A204.1 (cell line): ENCODE measurements at regions not wholly inside any gene's neighbourhood (a gene's known extent, or its start where the extent isn't known, plus 50 kb on each side); places are given as distances from the start of the nearest gene placed in this dataset.

ENCODE experiments used
- FAIRE-seq: peaks from 2 replicates; lab custom pipeline; 2012; peaks lifted over from hg19 to GRCh38; lab: Jason Lieb, UNC

DNA sequence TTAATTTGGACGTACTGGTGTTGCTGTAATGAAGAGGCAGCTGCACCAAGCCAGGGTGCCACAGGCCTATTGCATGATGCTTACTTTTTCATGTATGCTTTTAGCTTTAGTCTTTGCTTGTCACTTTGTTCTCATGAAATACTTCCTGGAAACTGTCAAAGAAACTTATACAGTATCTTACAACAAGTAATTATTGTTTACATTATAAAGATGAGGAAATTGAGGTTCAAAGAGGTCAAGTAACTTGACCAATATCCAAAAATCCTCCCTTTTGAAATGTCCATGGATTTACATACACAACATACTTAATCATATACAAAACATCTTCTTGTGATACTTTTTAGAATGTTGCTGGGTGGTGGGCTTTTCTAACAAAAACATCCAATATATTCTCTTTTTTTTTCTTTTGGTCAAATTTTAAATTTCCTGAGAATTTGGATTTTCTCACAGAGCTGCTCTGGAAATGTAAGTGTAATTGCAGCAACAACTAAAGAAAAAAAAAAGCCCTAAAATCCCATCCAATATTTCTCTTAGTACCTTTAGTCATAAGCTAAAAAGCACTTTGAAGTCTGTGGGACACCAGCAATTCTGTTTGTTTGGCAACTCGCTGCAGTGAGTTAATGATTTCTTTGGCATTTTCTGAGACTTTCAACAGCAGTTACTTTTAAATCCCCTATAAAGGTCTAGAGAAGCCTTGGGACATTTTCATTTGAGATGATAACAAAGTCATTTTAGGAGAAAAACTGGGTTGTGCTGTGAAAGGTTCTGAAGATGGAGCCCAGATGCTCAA is 500.6 kb upstream of the IGFBP3 start:
- FAIRE-seq: no peak

DNA sequence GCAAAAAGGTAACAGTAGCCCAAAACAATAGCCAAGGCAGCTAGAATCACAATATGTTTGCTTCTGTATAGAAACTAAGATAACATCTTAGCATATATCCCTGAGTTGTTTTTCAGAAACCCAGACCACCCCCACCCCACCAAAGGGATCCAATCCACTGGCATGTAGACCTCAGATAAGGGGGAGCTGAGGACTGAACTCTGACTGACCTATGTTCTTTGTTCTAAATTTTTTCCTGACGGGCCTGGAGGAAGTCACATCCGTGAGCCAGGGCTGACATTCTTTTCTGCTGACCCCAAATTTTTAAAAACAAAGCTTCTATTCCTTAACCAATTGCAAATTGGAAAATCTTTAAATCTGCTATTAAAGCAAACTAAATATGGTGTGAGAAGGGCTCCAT is 493.9 kb upstream of the IGFBP3 start:
- no peak for FAIRE-seq

DNA sequence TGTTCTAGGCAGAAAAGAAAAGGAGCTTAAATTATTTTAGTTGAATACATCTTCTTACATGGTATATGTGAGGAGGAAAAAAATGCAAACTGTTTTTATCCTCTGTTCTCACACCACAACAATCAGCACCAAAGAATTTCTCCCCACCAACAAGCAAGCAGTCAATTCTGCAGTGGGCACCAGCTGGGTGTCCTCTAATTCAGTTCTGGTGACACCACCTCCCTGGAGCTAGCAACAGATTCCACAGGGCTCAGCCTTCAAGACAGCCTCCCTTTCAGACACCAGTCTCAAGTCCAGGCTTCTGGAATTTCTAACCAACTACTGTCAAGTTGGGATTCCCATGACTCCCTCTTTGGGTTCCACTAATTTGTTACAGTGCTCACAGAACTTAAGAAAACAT is 490.2 kb upstream of the IGFBP3 start:
- FAIRE-seq: no peak

DNA sequence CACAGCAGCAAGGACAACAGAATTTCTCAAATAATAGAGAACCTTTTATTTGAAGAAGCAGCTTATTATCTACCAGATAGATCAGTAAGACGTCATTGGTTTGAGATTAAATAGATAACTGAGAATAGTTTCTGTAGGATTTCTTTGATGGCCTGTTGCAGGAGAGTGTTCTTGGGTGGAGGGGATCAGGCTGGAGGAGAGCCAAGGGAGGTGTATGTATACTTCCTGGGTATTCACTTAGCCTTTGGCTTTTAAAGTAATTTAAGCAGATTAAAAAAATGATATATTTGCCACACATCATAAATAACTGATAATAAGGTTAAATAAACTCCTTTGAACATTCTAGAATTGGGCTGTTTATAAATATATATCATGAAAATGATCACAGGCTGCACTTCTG is 486.1 kb upstream of the IGFBP3 start:
- no peak for FAIRE-seq

DNA sequence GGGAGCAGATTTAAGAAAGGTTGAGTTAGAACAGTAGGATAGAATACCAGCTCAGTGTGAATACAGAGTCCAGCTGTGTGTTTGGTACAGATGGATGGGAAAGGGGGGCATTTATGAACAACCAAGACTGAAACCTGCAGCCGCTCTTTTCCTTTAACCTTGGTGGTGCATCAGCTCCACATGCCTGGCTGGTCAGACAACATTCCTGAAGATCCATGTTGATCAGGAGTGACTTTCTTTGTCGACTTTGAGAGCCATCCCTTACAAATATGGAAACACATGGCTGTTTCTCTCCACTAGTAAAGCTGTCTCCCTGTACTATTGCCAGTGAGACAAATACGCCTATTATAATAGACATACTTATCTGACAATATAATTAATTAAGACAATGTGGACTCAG is 476.5 kb upstream of the IGFBP3 start:
- FAIRE-seq: no peak

DNA sequence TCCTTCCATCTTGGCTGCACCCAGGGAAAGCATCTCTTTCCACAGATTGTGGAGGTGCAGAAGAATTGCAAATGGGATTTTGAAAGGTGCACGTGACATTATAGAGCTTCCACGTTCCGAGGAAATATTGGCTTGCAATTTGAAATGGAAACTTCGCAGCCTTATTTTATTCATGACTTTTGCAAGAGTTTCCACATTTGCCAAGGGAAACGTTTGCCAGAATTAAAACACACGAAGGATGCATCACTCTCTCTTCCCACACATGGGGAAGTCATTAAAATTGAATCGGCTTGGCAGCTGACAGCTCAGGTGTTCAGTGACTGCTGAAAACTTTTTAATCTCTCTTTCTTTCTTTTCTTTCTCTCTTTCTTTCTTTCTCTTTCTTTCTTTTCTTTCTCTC is 475.4 kb upstream of the IGFBP3 start:
- no peak for FAIRE-seq

DNA sequence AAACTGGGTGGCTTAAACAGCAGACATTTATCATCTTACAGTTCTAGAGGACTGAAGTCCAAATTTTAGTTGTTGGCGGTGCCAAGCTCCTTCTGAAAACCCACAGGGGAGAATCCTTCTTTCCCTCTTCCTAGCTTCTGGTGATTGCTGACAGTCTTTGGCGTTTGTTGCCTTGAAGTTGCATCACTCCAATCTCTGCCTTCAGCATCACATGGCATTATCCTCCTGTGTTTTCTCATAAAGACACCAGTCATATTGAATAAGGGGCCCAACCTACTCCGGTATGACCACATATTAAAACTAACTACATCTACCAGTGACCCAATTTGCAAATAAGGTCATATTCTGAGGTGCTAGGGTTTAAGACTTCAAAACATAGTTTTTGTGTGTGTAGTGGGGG is 472.1 kb upstream of the IGFBP3 start:
- FAIRE-seq: no peak

DNA sequence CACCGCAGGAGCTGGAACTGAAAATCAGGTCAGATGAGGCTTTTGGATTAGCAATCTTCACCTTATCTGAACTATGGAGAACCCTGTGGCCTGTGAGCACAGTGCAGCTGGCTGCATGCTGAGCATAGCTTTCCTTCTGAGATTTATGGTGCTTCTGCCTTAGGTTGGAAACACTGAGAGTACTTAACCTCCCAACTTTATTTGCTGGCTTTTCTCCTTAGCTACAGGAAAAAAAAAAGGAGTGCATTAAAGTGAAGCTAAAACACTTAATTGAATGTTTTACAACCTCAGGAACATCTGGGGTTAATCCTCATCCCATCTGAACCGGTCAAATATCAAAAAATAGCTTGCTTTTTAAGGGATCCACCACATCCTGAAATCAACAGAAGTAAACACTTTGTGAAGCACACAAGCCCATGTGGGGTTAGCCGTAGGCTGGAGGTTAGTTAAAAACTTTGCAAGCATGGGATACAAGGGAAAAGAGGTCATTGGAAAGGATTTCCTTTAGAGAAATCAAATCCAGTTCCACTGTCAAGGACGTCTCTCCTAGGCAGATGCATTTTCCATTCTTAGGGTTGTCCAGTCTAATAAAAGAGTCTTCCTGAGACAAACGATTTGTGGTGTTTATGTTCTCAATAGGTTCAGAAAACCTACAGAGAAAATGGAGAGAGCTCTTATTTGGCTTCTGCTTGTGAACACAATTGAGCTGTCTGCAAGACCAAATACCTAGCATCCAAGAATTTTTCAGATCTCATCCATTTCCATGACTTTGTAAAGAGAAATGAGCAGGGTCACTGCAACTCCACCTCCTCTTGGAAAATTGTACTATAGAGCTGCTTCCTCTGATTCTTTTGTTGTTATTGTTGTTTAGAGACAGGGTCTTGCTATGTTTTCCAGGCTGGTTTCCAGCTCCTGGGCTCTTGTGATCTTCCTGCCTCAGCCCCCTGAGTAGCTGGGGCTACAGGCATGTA is 470.4 kb upstream of the IGFBP3 start:
- FAIRE-seq: no peak

DNA sequence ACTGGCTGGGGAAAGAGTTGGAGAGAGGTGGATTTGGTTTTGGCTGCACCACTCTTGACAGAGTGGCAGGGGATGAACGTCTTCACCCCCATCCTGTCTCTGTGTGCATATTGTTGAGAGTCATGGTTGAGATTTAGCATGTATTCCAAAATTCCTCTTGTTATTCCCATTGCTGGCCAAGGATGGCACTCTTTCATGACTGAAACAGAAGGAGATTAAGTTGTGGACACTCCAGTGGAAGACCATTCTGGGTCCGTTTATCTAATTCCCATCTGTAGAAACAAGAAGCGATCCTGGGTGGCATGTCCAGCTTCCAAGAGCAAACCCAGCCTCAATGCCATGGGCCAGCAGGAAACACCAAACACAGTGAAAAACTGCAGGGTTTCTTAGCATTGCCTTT is 469.0 kb upstream of the IGFBP3 start:
- no peak for FAIRE-seq

DNA sequence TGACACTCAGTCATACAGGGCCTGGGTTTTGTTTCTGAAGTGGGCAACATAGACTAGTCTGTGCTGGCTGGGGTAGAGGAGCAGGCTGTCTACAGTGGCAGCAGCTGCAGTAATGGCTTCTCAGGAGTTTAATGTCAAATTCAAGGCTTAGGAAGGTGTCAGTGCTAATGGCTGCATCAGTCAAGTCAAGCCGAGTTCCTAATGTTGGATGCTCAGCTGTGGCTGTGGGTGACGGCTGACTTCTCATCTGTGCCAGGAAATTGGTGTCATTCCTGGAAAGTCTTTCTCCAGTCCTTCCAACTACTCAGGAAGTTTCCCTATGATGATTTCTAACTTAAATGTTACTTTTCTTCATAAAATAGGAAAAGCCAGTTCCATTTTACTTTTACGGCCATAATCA is 468.1 kb upstream of the IGFBP3 start:
- FAIRE-seq: no peak

DNA sequence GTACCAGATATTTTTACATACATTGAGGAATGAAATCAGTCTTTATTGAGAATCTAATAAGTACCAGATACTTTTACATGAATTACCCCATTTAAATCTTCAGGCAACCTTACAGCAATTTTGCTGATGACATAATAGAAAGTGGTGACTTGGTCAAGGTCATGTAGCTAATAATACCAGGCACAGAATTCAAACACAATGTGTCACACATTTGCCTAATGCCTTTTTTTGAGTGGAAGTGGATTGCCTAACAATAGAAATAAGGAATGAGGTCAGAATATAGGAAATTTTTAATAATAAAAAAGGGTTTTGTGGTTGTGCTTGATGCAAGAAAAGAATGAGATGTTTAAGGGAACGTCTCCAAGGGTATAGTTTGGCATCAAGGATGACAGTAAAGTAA is 466.6 kb upstream of the IGFBP3 start:
- FAIRE-seq: no peak

DNA sequence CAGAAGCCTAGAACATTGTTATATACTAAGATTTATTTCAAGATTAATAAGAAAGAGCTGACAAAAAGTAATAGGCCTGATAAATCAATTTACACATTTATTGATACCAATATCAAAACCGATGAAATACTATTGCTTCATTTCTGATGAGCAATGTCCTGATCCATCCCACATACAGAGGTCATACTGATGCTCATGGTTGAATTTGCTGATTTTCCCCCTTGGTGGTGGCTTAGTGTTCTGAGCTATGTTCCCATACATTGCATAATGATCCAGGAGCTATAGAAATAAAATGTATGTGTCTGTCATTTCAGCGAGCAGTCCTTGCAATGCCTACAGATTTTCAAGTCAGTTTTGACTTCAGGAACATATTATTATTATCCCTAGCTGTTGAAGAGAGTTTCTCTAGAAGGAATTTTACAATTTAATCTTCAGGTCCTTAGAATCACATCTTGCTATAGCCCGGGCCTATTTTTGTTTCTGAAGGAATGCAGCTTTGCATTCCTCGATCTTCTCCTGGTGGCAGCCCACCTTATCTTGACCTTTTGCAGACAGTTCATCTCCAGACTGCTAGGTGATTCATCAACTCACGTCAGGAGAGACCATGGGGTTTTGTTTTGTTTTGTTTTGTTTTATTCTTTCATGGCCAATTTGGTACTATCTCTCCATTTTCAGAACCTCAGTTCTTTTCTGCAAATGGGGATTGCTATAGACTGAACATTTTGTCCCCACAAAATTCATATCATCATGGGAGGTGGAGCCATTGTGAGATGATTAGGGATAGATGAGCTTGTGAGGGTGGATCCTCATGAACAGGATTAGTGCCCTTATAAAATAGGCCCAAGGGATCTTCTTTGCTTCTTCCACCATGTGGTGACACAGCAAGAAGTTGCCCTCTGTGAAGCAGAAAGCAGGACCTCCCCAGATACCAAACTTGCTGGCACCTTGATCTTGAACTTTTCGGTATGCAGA is 465.6 kb upstream of the IGFBP3 start:
- FAIRE-seq: no peak

DNA sequence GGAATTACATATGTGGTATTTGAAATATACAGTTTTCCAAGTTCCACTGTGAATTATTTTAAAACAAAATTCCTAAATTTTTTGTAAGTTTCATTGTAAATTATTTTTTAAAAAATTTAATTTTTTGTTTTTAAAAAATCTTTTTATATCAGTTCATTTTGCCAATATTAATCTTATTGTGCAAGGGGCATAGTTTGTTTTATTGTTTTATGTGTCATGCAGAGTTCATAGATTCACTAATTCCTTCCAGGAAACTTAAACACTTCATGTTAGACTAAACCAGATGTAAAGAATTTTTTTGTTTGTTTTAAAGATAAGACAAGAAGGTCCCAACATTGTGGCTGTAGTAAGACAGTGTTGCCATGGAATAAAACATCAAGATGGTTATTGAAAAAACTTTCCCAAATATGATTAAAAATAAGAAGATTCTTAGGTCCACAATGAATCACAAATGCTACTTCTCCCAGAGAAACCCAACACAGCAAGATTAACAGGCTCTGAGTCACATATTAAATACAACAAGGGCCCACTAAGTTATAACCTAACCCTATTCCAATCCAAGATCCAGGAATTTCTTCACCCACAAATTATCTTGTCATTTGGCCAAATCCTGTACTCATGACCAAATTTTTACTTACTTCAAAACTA is 464.7 kb upstream of the IGFBP3 start:
- FAIRE-seq: peak; percentile 94

DNA sequence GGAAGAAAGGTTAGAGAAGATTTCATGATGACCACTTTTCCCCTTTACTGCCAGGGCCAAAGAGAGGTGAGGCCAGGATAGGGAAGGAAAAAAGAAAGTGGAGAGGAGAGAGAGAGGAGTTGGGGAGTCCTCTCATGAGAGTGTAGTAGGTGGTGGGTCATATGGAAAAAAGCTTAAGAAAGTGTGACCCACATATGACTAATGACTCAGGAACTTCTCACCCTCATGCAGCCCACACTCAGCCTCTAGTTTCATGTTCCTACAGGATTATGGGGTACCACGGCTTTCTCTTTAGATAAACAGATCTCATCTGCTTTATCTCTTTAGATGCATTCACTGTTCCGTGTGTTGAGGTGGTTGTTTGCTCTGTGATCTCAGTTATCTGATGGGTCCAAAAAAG is 462.5 kb upstream of the IGFBP3 start:
- no peak for FAIRE-seq

DNA sequence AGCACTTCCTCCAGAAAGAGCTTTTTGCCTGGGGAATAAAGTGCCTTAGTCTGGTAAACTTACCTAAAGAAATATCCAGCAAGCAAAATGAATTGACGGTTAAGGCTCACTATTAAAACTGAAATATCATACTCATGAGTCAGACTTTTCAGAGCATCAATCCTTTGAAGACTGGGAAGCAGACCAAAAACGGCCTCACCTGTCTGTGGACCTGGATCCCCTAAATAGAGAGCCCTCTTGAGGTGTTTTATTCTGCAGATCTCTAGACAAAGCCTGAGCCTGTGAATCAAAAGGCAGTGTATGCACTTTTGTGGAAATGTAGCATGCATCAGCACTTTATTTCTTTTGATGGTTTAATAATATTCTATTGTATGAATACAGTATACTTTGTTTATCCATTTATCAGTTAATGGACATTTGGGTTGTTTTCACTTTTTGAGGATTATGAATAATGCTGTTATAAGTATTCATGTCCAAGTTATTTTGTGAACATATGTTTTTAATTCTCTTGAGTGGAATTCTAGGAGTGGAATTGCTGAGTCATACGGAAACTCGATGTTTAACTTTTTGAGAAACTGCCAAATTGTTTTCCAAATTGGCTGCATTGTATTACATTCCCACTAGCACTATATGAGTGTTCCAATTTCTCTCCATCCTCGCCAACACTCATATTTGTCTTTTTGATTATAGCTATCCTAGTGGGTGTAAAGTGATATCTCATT is 449.0 kb upstream of the IGFBP3 start:
- FAIRE-seq: no peak

DNA sequence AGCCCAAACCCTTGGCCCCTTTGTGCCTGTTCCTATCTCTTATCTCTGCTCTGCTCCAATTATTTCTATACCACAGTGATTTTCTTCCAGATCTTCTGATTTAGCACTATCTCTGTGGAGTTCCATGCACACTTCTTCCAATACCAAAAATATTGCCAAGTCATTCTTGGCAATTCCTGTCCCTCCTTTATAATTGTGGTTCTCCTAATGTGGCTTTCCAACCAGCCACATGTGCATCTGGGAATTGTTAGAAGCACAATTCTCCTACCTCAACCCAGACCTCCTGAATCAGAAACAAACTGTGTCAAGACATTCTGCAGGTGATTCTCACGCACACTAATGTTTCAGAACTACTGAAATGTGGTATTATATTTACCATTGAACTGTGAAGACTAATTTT is 447.8 kb upstream of the IGFBP3 start:
- no peak for FAIRE-seq

DNA sequence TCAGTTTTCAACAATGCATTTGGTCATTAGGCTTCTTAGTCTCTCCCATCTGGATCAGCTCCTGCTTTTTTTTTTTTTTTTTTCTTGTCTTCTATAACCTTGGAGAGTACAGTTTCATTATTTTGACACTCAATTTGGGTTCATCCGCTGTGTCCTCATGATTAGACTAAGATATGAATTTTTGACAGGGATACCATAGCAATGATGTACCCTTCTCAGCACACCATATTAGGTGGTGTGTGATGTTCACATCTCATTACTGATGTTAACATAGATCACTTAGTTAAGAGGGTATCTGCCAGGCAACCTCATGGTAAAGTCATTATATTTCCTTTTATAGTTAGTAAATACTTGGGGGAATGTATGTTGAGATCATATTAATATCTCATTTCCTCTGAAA is 445.5 kb upstream of the IGFBP3 start:
- FAIRE-seq: no peak

DNA sequence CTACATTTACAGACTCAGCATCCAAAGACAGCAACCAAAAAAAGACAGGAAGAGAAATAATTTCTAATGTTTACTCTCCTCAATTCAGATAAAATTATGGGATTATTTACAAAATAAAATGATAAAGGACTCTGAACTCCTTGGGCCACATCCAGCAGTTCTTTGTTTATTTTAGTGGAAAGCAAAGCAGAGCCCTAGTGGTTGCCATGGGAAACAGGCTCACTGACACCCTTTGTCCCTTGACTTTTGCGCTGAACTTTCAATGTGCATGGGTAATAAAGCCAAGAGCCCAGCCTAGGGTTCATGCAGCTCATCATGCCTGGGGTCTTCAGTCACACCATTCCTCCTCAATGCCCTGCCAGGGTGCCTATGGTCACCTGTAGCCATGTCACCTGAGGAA is 442.6 kb upstream of the IGFBP3 start:
- no peak for FAIRE-seq

DNA sequence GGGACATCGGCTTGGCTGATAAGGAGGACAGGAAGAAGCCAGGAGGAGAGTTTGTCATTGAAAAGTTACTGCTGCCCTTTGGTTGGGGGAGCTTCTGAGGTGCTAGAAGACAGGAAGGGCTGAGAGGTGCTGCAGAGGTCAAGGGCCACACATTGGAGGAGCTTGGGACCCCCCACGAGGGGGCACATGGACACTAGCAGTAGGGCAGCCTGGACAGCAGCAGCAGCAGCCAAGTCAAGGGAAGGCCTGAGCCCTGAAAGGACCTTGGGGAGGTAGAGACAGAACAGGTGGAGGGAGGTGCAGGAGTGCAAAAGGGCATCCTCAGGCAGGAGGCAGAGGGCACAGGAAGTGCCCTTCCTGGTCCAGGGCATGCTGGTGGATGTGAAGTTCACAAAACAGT is 439.7 kb upstream of the IGFBP3 start:
- no peak for FAIRE-seq

DNA sequence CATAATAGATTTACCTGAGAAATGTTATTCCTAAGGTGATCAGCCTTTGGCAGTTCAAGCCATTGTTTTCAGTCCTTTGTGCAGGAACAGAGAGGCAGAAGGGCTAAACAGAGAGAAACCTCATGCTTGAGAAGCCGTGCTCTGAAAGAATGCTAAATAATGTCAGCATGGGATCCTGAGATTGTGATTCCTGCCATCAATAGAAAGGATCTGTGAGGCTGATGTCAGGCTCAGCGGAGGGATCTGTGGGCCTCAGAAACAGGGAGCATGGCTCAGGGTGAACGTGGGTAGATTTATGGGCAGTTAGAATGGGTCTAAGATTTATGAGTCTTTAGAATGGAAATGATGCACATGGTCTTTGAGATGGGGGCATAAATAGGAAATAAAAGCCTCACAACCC is 439.2 kb upstream of the IGFBP3 start:
- FAIRE-seq: no peak

DNA sequence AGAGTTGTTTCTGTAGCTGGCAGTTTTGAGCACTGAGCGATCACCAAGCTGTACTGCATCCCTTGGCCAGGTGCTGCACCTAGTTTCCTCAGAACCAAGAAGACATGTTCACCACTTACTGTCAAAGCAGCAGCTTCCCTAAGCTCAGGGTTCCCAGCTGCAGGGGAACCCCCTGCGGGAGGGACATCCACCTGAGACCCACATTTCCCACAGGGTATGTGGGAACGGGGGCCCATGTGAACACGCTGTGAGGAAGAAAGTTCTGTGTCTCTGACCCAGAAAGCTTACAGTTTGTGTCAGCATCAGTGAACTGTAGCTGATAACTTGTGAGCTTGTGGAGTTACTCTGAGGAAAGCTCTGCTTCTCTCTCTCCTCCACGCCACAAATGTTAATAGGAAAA is 436.8 kb upstream of the IGFBP3 start:
- FAIRE-seq: no peak
